HK-2 (cell line): ENCODE measurements at regions not wholly inside any gene's neighbourhood (a gene's known extent, or its start where the extent isn't known, plus 50 kb on each side); places are given as distances from the start of the nearest gene placed in this dataset.

Experiments used
- DNase-seq: peaks from one replicate; pipeline ENCODE4 v3.0.0-alpha.2; 2018; ENCODE audit not compliant: unreplicated experiment

GRCh38 chr11:8340296-8340695 is 76.6 kb upstream of the LMO1 start:
- no peak for DNase-seq

GRCh38 chr11:8339592-8340022 is 75.9 kb upstream of the LMO1 start:
- DNase-seq, result no peak

GRCh38 chr11:8338138-8338537 is 74.5 kb upstream of the LMO1 start:
- DNase-seq, result peak; percentile 46

GRCh38 chr11:8337130-8337795 is 73.6 kb upstream of the LMO1 start:
- no peak for DNase-seq

GRCh38 chr11:8336356-8337129 is 72.9 kb upstream of the LMO1 start:
- DNase-seq, result no peak

GRCh38 chr11:8335683-8336082 is 72.0 kb upstream of the LMO1 start:
- DNase-seq, result no peak

GRCh38 chr11:8335186-8335585 is 71.5 kb upstream of the LMO1 start:
- DNase-seq, result no peak

GRCh38 chr11:8333811-8334401 is 70.2 kb upstream of the LMO1 start:
- DNase-seq, result peak; percentile 43

GRCh38 chr11:8333376-8333775 is 69.7 kb upstream of the LMO1 start:
- no peak for DNase-seq

- no peak for DNase-seq
These were observed 69.2 kb upstream of the LMO1 start for GRCh38 chr11:8332891-8333290.

GRCh38 chr11:8332196-8332595 is 68.5 kb upstream of the LMO1 start:
- no peak for DNase-seq

GRCh38 chr11:8331767-8332166 is 68.1 kb upstream of the LMO1 start:
- no peak for DNase-seq

- no peak for DNase-seq
These were observed 67.2 kb upstream of the LMO1 start for GRCh38 chr11:8330896-8331295.

- no peak for DNase-seq
These were observed 66.7 kb upstream of the LMO1 start for GRCh38 chr11:8330404-8330803.

GRCh38 chr11:8329847-8330361 is 66.2 kb upstream of the LMO1 start:
- DNase-seq, result no peak

- no peak for DNase-seq
These were observed 65.7 kb upstream of the LMO1 start for GRCh38 chr11:8329336-8329735.

GRCh38 chr11:8328848-8329330 is 65.2 kb upstream of the LMO1 start:
- DNase-seq, result peak; percentile 84

- no peak for DNase-seq
These were observed 64.6 kb upstream of the LMO1 start for GRCh38 chr11:8328231-8328794.

GRCh38 chr11:8327761-8328192 is 64.1 kb upstream of the LMO1 start:
- DNase-seq, result no peak

GRCh38 chr11:8326337-8326736 is 62.7 kb upstream of the LMO1 start:
- DNase-seq, result no peak

- no peak for DNase-seq
These were observed 62.1 kb upstream of the LMO1 start for GRCh38 chr11:8325591-8326304.
